Retinal pigment epithelial cell (primary cell): ENCODE measurements at regions not wholly inside any gene's neighbourhood (a gene's known extent, or its start where the extent isn't known, plus 50 kb on each side); places are given as distances from the start of the nearest gene placed in this dataset.

Source experiments
- DNase-seq: peaks from one replicate; pipeline ENCODE4 v3.0.0-alpha.2; 2010; ENCODE audit warnings: low read depth
- H3K4me3 ChIP-seq: 2 replicates; pipeline ENCODE4 v1.5.1; 2011; ENCODE audit warnings: mild to moderate bottlenecking, low read length, control low read depth, moderate library complexity
- CTCF ChIP-seq: conservative IDR thresholded peaks from 2 replicates; pipeline ENCODE4 v1.5.1; 2011; ENCODE audit warnings: low read depth, low read length, control low read depth, inconsistent platforms

GRCh38 chr6:21826023-21826422, 232.5 kb downstream of the SOX4 start:
- no peak overlapping the region for H3K4me3 ChIP-seq
- no peak for DNase-seq
- TF ChIP-seq CTCF = no peak

DNA sequence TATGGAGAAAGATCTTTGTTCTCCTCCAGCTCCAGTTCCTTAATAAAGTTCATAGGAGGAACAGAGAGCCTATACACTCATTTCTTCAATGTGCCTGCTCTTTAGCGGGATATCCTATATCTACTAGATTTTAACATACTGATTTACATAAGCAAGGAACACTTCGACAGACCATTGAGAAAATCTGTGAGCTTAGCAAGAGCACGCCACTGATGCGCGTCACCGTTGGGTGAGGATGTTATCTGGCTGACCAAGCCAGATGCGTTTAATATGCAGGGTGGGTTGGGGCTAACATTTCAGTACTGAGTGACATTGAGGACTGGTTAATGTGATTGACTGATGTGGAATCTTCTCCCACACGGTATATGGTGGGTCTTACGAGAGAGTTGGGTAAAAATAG, 233.4 kb downstream of the SOX4 start:
- TF ChIP-seq CTCF = no peak
- no peak for DNase-seq
- H3K4me3 ChIP-seq = no peak overlapping the region

DNA sequence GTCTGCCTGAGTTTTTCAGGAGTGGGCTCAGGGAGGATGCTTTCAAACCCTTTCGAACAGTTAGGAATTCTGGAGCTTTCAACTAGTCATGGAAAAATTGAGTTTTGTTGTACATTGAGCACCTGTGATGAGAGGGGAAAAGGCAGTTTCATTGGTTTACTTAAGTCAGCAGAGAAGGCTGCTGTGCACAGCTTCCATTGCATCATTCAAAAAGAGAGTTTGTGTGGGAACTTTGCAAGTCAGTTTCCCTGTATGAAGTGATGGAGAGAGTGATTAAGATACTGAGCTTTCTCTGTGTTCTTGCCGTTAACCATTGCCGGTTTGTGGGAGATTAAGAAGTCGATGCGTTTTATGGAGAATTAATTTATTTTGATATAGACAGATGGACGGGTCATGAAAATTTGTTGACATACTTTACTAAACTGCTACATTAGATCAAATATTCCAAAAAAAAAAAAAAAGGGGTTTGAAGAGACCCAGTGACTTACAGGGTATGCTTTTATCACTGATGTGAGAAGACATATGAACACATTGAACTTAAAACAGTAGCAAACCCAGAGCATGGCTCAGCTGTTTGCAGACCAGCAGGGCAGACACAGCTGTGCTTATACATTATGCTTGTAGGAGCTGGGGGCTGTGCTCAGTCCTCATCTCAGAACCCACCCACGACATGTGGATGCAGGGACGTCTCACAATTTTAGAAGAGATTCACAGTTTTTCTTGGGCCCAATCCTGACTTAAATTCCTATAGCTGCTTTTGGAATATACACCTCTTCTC, 234.1 kb downstream of the SOX4 start:
- no peak for TF ChIP-seq CTCF
- DNase-seq = no peak
- no peak overlapping the region for H3K4me3 ChIP-seq

DNA sequence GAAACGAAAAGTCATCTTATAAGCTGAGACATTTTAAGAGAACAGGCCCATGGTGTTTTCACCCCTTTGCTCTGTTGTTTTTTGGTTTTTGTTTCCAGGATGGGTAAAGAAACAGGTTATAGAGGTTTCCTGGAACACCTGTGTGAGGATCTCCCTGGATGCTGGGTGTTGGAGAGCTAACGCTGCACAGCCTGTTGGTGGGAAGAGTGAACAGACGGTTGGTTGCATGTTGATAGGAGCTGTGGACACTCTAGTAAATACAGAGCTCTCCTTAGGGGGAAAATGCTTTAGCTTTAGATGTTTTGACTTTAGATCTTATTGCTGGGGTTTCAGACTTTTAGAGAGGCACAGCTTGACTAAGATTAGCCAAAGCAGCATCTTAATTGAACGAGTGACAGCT, 235.2 kb downstream of the SOX4 start:
- no peak for DNase-seq
- no peak for TF ChIP-seq CTCF
- no peak overlapping the region for H3K4me3 ChIP-seq

GRCh38 chr6:21829126-21829525, 235.6 kb downstream of the SOX4 start:
- no peak for DNase-seq
- no peak overlapping the region for H3K4me3 ChIP-seq
- TF ChIP-seq CTCF = no peak

DNA sequence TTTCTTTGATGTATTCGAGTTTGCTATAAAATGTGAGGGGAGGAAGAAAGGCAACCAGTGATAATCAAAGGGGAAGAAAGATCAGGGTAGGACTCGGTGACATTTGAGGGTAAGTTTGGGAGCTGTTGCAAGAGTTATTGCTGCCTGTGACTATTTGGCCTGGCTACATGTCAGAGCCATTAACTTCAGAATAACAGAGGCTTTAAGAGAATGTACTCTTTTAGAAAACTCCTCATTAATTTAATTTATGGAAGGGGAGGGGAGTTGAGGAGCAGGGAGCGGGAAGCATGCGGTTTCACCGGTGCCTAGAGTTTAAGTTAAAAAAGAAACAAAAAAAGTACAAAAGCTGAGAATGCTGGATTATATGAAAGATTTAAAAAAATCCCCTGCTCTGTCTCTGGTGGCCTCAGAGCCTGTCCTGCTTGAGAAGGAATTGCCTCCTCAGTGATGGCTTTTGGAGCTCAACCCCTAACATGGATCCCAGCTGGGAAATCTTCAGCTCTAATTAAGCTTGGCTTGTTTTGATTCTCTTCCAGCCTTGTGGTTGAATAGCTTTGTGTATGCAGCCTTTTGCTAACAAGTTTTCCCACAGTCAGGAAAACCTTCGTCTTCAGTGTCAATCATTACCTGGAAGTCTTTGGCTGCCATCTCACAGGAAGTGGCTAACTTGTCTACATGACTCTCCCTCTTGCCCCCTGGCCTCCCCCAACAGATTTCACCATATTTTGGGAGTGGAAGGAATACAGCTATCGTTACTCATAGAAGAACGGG, 238.2 kb downstream of the SOX4 start:
- H3K4me3 ChIP-seq = no peak overlapping the region
- no peak for TF ChIP-seq CTCF
- DNase-seq = peak; percentile 69

GRCh38 chr6:21836277-21836676, 242.7 kb downstream of the SOX4 start:
- DNase-seq = no peak
- TF ChIP-seq CTCF = no peak

More at GRCh38 chr6:21836277-21836676, 242.7 kb downstream of the SOX4 start:
- no peak overlapping the region for H3K4me3 ChIP-seq
